ENCODE measurements at regions not wholly inside any gene's neighbourhood (a gene's known extent, or its start where the extent isn't known, plus 50 kb on each side); places are given as distances from the start of the nearest gene placed in this dataset.

GRCh38 chr1:209382231-209383100 is 201.0 kb upstream of the CAMK1G start:
- TF ChIP-seq CTCF (conservative IDR thresholded peaks at IDR 0.05; ENCODE audit: low read length), result no peak
- TF ChIP-seq EZH2phosphoT487 (IDR thresholded peaks at IDR 0.05; ENCODE audit: borderline replicate concordance, low read depth, low read length), result no peak
